GM12892 (cell line): ENCODE measurements at regions not wholly inside any gene's neighbourhood (a gene's known extent, or its start where the extent isn't known, plus 50 kb on each side); places are given as distances from the start of the nearest gene placed in this dataset.

Source experiments
- POLR2A ChIP-seq: IDR thresholded peaks from 2 replicates; pipeline ENCODE4 v1.6.1; 2011; ENCODE audit warnings: low read depth, low read length, control low read depth
- POLR2AphosphoS5 ChIP-seq: IDR thresholded peaks from 2 replicates; pipeline ENCODE4 v1.6.1; 2011; ENCODE audit warnings: low read depth, low read length, control low read depth
- TAF1 ChIP-seq: IDR thresholded peaks from 2 replicates; pipeline ENCODE4 v1.6.1; 2011; ENCODE audit warnings: low read depth, mild to moderate bottlenecking, control low read depth, low read length, borderline replicate concordance

DNA sequence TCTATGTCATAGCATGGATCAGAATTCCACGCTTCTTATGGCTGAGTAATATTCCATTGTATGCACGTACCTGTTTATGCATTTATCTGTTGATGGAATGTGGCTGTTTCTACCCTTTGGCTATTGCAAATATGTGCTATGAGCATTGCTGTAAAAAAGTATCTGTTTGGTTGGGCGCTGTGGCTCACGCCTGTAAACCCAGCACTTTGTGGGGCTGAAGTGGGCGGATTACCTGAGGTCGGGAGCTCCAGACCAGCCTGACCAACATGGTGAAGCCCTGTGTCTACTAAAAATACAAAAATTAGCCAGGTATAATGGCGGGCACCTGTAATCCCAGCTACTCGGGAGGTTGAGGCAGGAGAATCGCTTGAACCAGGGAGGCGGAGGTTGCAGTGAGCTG is 182.4 kb downstream of the BCAS1 start:
- TF ChIP-seq POLR2AphosphoS5 (no peak), TAF1 (no peak), POLR2A (no peak)
